Heart right ventricle (tissue), 16 donors: ENCODE measurements at regions not wholly inside any gene's neighbourhood (a gene's known extent, or its start where the extent isn't known, plus 50 kb on each side); places are given as distances from the start of the nearest gene placed in this dataset.
A peak's percentile ranks its signal among the peaks of the same experiment; 100 is the strongest.

Experiments used
- ATAC-seq, 8 donors: fragments of 200-7000 bp; cut with Tn5 transposase; one replicate each; pipeline ENCODE4 v1.9.1; 2020; ENCODE audit warnings: mild to moderate bottlenecking in 8 of 8, moderate library complexity in 8 of 8, moderate number of reproducible peaks in 1 of 8
- DNase-seq, 2 donors: peaks; one replicate each; pipeline ENCODE4 v3.0.0-alpha.2; 2020
- H3K27ac ChIP-seq, 10 donors: fragments of 200-600 bp; sonication (generic) in 2 of 10; one replicate each; pipeline versions ENCODE4 v1.5.0 to v1.8.0; 2020 to 2022; ENCODE audit warnings: mild to moderate bottlenecking in 3 of 10
- H3K27me3 ChIP-seq, 7 donors: fragments of 200-600 bp; one replicate each; pipeline ENCODE4 v1.8.0; 2021 to 2022; ENCODE audit warnings: mild to moderate bottlenecking in 2 of 7
- H3K36me3 ChIP-seq, 9 donors: fragments of 200-600 bp; sonication (generic) in 1 of 9; one replicate each; pipeline versions ENCODE4 v1.5.0 to v1.8.0; 2020 to 2022; ENCODE audit warnings: mild to moderate bottlenecking in 2 of 9
- H3K4me1 ChIP-seq, 9 donors: fragments of 200-600 bp; sonication (generic) in 1 of 9; one replicate each; pipeline versions ENCODE4 v1.5.0 to v1.8.0; 2020 to 2022; ENCODE audit warnings: mild to moderate bottlenecking in 4 of 9
- H3K4me3 ChIP-seq, 10 donors: fragments of 200-600 bp; sonication (generic) in 2 of 10; one replicate each; pipeline versions ENCODE4 v1.5.0 to v1.8.0; 2020 to 2022; ENCODE audit warnings: mild to moderate bottlenecking in 7 of 10, moderate library complexity in 2 of 10
- H3K9me3 ChIP-seq, 11 donors: fragments of 200-600 bp in 10 of 11; sonication (generic) in 2 of 11; one replicate each; pipeline versions ENCODE4 v1.5.0 to v1.8.0; 2013 to 2022; ENCODE audit warnings: mild to moderate bottlenecking in 2 of 11, control low read depth in 1 of 11, moderate library complexity in 1 of 11
- CTCF ChIP-seq, 9 donors: fragments of 200-600 bp; sonication (generic) in 2 of 9; IDR thresholded peaks; one replicate each; pipeline versions ENCODE4 v1.5.0 to v1.8.0; 2021 to 2022; ENCODE audit warnings: antibody characterized with exemption in 9 of 9, mild to moderate bottlenecking in 5 of 9, moderate library complexity in 1 of 9
- WGBS, 2 donors: extraction: QIAGEN DNeasy Blood & Tissue Kit; methylation state at CpG; one replicate each; pipeline ENCODE4 v1.1.7; 2013; ENCODE audit warnings: inconsistent platforms in 1 of 2; 5-methylcytosine and 5-hydroxymethylcytosine counted together
- intact Hi-C, 10 donors: fragments of 100-400 bp; cut with DNase I; formaldehyde crosslinking; loops; one replicate each; pipeline versions ENCODE4 v1.11.1 to v1.14.2; 2022
- donor health status: Arrhythmogenic right ventricular cardiomyopathy.
- donor health status: ischemic (EF 13 %, LVEDD 7.1; RV severe dilation, severe dysfunction).
- donor health status: healthy with polysubstance abuse.
- donor health status: DM: no; HTN: yes; CAD: no.
- donor health status: DM: no; HTN: no; CAD: no.
- donor health status: ischemic (EF 25% LVEDD 6.9; RV normal size, moderate dysfunction).
- donor health status: ischemic (EF 25% LVEDD 5.7; RV mildly dilated, moderate dysfunction).
- donor health status: healthy.
- donor health status: DM: yes; HTN: yes; CAD: no.
- donor health status: Ischemic cardiomyopathy.
- donor health status: ischemic (EF 35%, LVEDD 5.7; RV mildly dilated, moderate dysfunction).
- donor health status: nonischemic (EF 11% LVEDD 7.7; RV severe dilation, severe dysfunction).
- donor health status: DM: yes; HTN: yes; CAD: no.
- donor health status: PGD.
- donor health status: ischemic (EF 29% LVEDD 5.4; RV normal size, mild dysfunction).
- donor health status: nonischemic (EF 23%, LVEDD 6.1; RV moderate dilation, normal function).

- no peak for TF ChIP-seq CTCF (IDR thresholded peaks at IDR 0.05)
- Histone ChIP-seq H3K4me1 (peaks cover 0 to 15% (median 6%) of the 10 kb centered on the region in 9 donors), H3K27ac (no peak overlapping the region), H3K9me3 (no peaks in the 10 kb centered on the region), H3K4me3 (no peak overlapping the region), H3K27me3 (no peaks in the 10 kb centered on the region), H3K36me3 (no peaks in the 10 kb centered on the region)
- no peak for ATAC-seq
- intact Hi-C loops: no loop called here
- 36 to 44% methylated on average over 3 of the region's 3 CpGs for WGBS, 2 donors
- no peak for DNase-seq
Measured at GRCh38 chr6:118740372-118740771, 89.0 kb upstream of the CEP85L start.

DNA sequence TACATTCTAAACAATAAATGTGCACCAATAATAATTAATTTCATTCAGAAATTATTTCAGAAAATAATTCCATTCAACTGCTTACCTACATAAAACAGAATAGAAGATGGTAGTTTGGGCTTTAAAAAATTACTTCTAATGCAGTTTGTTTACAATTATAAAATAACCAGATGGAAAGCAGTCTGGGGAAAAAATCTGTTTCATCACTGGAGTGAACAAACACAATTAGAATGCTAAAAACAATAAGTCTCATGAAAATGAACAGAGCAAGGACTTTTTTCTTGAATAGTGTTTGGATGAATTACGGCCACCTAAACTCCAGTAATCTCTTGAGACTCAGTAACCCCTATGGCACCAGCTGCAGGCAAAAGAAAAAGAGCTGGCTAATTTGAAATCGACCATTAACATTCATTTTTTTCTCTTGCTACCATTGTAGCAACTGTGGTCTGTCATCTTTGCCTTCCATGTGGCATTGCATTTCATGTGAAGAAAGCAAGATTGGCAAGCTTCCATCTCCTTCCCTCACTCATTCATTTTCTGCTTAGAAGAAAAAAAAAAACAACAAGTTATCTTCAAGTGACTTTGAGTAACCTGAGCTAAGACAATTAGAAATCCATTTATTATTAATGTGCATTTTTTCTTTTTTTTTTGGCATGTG, 88.4 kb upstream of the CEP85L start:
- DNase-seq: no peak
- Histone ChIP-seq H3K27ac (no peak overlapping the region), H3K9me3 (no peaks in the 10 kb centered on the region), H3K36me3 (no peaks in the 10 kb centered on the region), H3K27me3 (no peaks in the 10 kb centered on the region), H3K4me3 (no peak overlapping the region), H3K4me1 (peaks cover 0 to 15% (median 11%) of the 10 kb centered on the region in 9 donors)
- no peak for ATAC-seq
- intact Hi-C loops: no loop called here
- WGBS, 2 donors: 51 to 61% methylated on average over 2 of the region's 2 CpGs
- no peak for TF ChIP-seq CTCF (IDR thresholded peaks at IDR 0.05)

DNA sequence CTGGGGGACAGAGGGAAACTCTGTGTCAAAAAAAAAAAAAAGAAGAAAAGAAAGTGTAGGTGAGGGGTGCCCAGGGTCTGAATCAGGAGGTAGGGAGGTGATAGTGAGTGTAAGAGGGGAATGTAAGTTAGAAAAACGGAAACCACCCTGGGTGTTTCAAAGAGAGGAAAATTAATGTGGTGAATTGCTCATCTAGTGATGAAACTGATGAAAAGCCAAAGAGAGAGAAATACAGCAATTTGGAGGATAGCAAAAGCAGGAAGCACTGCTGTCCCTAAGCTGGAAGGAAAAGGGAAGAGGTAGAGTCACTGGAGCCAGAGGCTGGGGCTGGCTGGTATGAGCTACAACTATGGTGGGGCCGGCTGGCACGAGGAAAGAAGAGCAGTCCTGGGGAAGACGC, 85.0 kb upstream of the CEP85L start:
- H3K4me3 ChIP-seq: no peak overlapping the region
- WGBS, 2 donors: 92 to 96% methylated on average over 3 to 4 of the region's 4 CpGs
- no peak overlapping the region for H3K27ac ChIP-seq
- ATAC-seq (no peak), DNase-seq (no peak)
- H3K27me3 ChIP-seq: no peaks in the 10 kb centered on the region
- no peaks in the 10 kb centered on the region for H3K9me3 ChIP-seq
- intact Hi-C loops: no loop called here
- TF ChIP-seq CTCF (IDR thresholded peaks at IDR 0.05): no peak
- H3K36me3 ChIP-seq: no peaks in the 10 kb centered on the region
- peaks cover 0 to 12% (median 6%) of the 10 kb centered on the region in 9 donors for H3K4me1 ChIP-seq

DNA sequence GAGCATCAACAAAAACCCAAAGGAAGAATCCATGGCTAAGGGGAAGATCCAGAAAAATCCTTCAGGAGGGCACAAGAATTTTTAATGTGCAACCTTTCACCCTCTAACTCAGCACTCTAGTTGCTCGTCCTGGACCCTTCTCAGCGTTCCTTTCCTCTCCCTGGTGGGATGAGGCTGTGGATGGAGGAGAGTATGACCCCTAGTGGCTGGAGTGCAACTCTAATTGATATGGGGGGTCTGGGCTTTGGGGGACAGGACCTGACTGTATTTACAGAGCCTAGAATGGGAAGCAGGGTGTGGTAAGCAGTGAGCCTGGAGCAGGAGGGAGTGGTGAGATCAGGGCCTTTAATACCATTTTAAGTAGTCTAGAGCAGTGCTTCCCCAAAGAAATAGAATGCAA, 83.9 kb upstream of the CEP85L start:
- ATAC-seq: peak in 3 of 8 donors; percentile 51 to 61 (median 61)

More for the DNA sequence above, 83.9 kb upstream of the CEP85L start:
- Histone ChIP-seq H3K9me3 (no peaks in the 10 kb centered on the region), H3K4me3 (no peak overlapping the region), H3K36me3 (no peaks in the 10 kb centered on the region), H3K27me3 (no peaks in the 10 kb centered on the region), H3K4me1 (peaks cover 0 to 12% (median 5%) of the 10 kb centered on the region in 9 donors), H3K27ac (no peak overlapping the region)
- DNase-seq: no peak
- TF ChIP-seq CTCF (IDR thresholded peaks at IDR 0.05): peak in 7 of 9 donors; percentile 27 to 50 (median 38)
- intact Hi-C loops: no loop called here
- 34 to 41% methylated on average over 2 of the region's 2 CpGs for WGBS, 2 donors
